ENCODE measurements at regions not wholly inside any gene's neighbourhood (a gene's known extent, or its start where the extent isn't known, plus 50 kb on each side); places are given as distances from the start of the nearest gene placed in this dataset.

DNA sequence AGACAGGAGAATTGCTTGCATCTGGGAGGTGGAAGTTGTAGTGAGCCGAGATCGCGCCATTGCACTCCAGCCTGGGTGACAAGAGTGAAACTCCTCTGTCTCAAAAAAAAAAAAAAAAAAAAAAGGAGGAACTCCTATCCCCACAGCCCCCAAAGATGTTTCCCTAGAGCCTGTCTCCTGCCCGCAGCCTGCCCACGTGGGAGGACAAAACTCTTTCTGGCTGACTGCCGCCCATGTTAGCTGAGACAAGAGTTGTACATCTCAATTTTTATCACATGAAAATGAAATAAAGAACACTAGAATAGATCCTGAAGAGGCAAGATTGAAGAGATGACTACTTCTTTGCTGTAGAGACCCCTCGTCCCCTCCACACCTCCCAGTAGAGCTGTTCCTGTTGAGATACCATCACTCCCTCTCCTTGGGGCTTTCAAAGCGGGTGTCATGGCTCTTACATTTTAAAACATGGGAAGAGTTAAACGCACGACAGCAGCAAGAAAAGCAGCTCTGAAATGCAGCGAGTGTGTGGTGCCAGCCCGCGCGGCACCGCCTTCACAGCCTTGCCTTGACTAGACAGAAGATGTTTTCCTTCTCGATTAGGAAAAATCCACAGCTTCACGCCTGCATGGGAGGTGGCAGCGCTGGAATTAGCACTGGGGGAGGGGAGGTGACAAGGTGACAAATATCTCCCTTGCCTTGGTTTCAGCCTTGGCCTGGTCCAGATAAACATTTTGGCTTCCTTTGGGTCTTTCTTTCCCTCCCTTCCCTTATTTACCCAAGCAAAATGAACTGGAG, 253.4 kb upstream of the CSF3R start:
- ChIA-PET POLR2A (ENCODE audit: partially characterized antibody) (interaction anchor here (1.1 kb wide), 1 partner anchor 16 kb away, joined by 3 read pairs; no protein-coding TSS in a partner anchor), CTCF (ENCODE audit: partially characterized antibody) (interaction anchor here (0.6 to 2.1 kb wide), 9 partner anchors 18 to 802 kb away, joined by 3 to 10 read pairs (median 4); no protein-coding TSS in a partner anchor)
- no peak overlapping the region for H3K23ac ChIP-seq (ENCODE audit: insufficient read length)
- H3K4me3 ChIP-seq (ENCODE audit: extremely low read depth in 1 of 4, insufficient read depth in 2 of 4, low read depth in 3 of 4, low read length in 4 of 4) = no peak overlapping the region
- H3K36me3 ChIP-seq (ENCODE audit: control insufficient read depth in 2 of 4, insufficient read depth in 4 of 4, low read length in 3 of 4) = no peaks in the 10 kb centered on the region
- no peak overlapping the region for H3K4me2 ChIP-seq (ENCODE audit: insufficient read depth in 1 of 2, low read depth in 2 of 2, low read length in 2 of 2)
- H3K14ac ChIP-seq (ENCODE audit: insufficient read length) = no peak overlapping the region
- H4K91ac ChIP-seq (replicated peaks; ENCODE audit: insufficient read length, low read length) = no peak overlapping the region
- no peak overlapping the region for H4K8ac ChIP-seq (ENCODE audit: extremely low read depth, insufficient read depth, low read length)
- FAIRE-seq = no peak
- H3K4me1 ChIP-seq (replicated peaks in 1 of 4; ENCODE audit: control insufficient read depth in 3 of 4, insufficient read depth in 4 of 4, low read length in 3 of 4) = peaks cover 0 to 15% (median 6%) of the 10 kb centered on the region in 4 experiments; a peak in 4 of 7 replicates
- no peak overlapping the region for H2BK12ac ChIP-seq (ENCODE audit: low read depth, low read length)
- H3K9ac ChIP-seq (replicated peaks in 1 of 4; ENCODE audit: extremely low read depth in 1 of 4, low read depth in 3 of 4, low read length in 3 of 4) = no peak overlapping the region
- no peaks in the 10 kb centered on the region for H4K20me1 ChIP-seq (replicated peaks in 1 of 2; ENCODE audit: control insufficient read depth in 1 of 2, insufficient read depth in 2 of 2, low read length in 2 of 2)
- no peak overlapping the region for H3K4ac ChIP-seq (replicated peaks; ENCODE audit: insufficient read length, low read depth, low read length)
- H3K18ac ChIP-seq (ENCODE audit: extremely low read depth, low read length) = peak overlapping the region; percentile 7; the same call in 1 of the 2 replicates
- DNase-seq (ENCODE audit: low read depth in 1 of 2, low spot score in 2 of 2) = no peak
- H3K79me2 ChIP-seq (ENCODE audit: control insufficient read depth in 1 of 2, insufficient read depth in 2 of 2, low read length in 2 of 2) = no peaks in the 10 kb centered on the region
- no peak overlapping the region for H2AK5ac ChIP-seq (ENCODE audit: low read depth, low read length)
- H3K27ac ChIP-seq (ENCODE audit: low read depth, low read length) = no peak overlapping the region
- 92% methylated on average over 18 of the region's 18 CpGs; no CpG with 5 or more reads in 1 of the 2 experiments for WGBS, 2 experiments (ENCODE audit: extremely low coverage in 1 of 2, insufficient coverage in 1 of 2, insufficient read length in 1 of 2, insufficient replicate concordance in 2 of 2, low coverage in 1 of 2, low lambda C conversion rate in 2 of 2, missing lambda C conversion rate in 1 of 2)
- no peak overlapping the region for H3K56ac ChIP-seq (replicated peaks; ENCODE audit: insufficient read length, low read depth, low read length)
- H3K23me2 ChIP-seq (ENCODE audit: low read depth, low read length) = no peaks in the 10 kb centered on the region
- H2BK20ac ChIP-seq (ENCODE audit: low read length) = no peak overlapping the region
- no peaks in the 10 kb centered on the region for H3K79me1 ChIP-seq (ENCODE audit: low read depth, low read length)
- no peak overlapping the region for H4K5ac ChIP-seq (ENCODE audit: insufficient read length, low read depth, low read length)
- H2BK5ac ChIP-seq (ENCODE audit: low read depth, low read length) = no peak overlapping the region
- no peak overlapping the region for H2BK15ac ChIP-seq (ENCODE audit: low read length)
- no peak overlapping the region for H2BK120ac ChIP-seq (replicated peaks; ENCODE audit: low read depth, low read length)
- peaks cover 3% of the 10 kb centered on the region in 2 experiments; a peak in 1 of 4 replicates for H3K9me3 ChIP-seq (ENCODE audit: insufficient read depth in 2 of 2, low read depth in 1 of 2, low read length in 1 of 2)
- no peaks in the 10 kb centered on the region for H3K27me3 ChIP-seq (replicated peaks in 1 of 4; ENCODE audit: control insufficient read depth in 3 of 4, extremely low read depth in 1 of 4, insufficient read depth in 3 of 4, low read length in 3 of 4)
- no peak overlapping the region for H2AFZ ChIP-seq (ENCODE audit: low read length)
- TF ChIP-seq POU5F1 (IDR thresholded peaks at IDR 0.05; ENCODE audit: low read depth, low read length) = no peak
- no peak for TF ChIP-seq SP4 (IDR thresholded peaks at IDR 0.05; ENCODE audit: low read length)
- TF ChIP-seq HDAC6 (IDR thresholded peaks at IDR 0.05; ENCODE audit: low read depth, low read length) = no peak
- no peak for TF ChIP-seq KDM5A (IDR thresholded peaks at IDR 0.05; ENCODE audit: low read length)
- TF ChIP-seq SUZ12 (IDR thresholded peaks at IDR 0.05; ENCODE audit: low read length) = no peak
- no peak for TF ChIP-seq TCF12 (IDR thresholded peaks at IDR 0.05; ENCODE audit: low read depth, low read length)
- no peak for TF ChIP-seq ATF3 (IDR thresholded peaks at IDR 0.05; ENCODE audit: insufficient read depth, low read depth, low read length)
- TF ChIP-seq PHF8 (conservative IDR thresholded peaks at IDR 0.05; ENCODE audit: low read depth, low read length) = no peak
- TF ChIP-seq GTF2F1 (IDR thresholded peaks at IDR 0.05; ENCODE audit: borderline replicate concordance, low read depth, low read length) = no peak
- TF ChIP-seq GABPA (IDR thresholded peaks at IDR 0.05; ENCODE audit: borderline replicate concordance, insufficient read depth, low read length) = no peak
- no peak for TF ChIP-seq JUN (IDR thresholded peaks at IDR 0.05; ENCODE audit: low read depth, low read length)
- no peak for TF ChIP-seq TAF1 (IDR thresholded peaks at IDR 0.05; ENCODE audit: low read depth, low read length)
- TF ChIP-seq EZH2 (IDR thresholded peaks at IDR 0.05; ENCODE audit: low read depth, low read length, severe bottlenecking) = no peak

Measured in H1 (cell line).